DMS53 (cell line): ENCODE measurements at regions not wholly inside any gene's neighbourhood (a gene's known extent, or its start where the extent isn't known, plus 50 kb on each side); places are given as distances from the start of the nearest gene placed in this dataset.

Experiments
- DNase-seq: peaks from one replicate; lab custom pipeline; 2025; lab: John Stamatoyannopoulos, UW

DNA sequence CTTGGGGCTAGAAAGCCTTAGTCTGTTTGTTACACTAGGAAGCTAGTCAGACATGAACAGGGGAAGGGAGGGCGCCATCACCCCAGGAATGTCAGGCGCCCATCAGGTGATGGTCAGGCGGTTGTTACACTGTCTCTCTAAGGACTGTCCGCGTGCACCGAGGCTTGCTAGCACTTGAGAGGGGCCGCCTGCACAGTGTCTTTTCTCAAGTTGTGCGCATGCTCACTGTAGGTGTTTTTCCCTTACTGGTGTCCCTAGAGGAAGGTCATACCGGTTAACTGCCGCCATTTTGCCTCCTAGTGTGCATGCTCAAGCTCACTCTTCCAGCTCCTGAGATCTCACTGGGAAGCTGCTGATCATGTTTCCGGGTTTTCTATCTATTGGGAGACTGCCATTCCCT lies 855.0 kb upstream of the TMEM132C start:
- no peak for DNase-seq

DNA sequence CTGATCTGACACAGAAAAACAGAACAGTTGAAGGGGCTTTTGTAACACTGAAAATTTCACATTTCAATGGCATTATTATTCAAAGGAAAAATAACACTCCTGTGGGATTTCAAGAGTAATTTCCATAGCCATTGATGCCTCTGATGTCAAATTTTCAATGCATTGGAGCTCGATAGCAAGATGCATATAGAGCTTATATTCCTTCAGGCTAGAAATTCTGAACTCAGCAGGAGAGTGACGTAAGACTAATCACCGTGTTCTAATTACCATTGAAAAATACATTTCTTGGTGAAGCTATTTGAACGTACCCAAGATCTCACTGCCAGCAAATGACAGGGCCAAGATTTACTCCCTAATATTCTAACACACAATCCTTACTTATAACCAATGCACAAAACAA lies 854.1 kb upstream of the TMEM132C start:
- no peak for DNase-seq

DNA sequence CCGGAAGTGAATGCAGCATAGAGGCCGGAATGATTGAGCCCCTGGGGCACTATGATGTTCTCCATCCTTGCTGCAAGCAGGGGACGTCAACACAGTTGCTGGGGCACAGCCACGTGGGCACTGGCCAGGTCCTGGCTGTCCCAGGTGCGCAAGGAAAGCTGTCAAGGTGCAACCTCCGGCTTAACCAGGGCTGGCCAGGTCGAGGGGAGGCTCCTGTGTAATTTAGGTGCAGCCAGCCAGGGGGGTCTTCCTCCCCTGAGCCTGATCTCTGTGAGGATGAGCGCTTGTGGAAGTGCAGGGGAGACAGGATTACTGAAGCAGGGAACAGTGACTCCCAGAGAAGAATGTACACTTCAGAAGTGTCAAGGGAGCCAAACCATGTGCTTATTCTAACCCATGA lies 852.8 kb upstream of the TMEM132C start:
- DNase-seq: no peak

DNA sequence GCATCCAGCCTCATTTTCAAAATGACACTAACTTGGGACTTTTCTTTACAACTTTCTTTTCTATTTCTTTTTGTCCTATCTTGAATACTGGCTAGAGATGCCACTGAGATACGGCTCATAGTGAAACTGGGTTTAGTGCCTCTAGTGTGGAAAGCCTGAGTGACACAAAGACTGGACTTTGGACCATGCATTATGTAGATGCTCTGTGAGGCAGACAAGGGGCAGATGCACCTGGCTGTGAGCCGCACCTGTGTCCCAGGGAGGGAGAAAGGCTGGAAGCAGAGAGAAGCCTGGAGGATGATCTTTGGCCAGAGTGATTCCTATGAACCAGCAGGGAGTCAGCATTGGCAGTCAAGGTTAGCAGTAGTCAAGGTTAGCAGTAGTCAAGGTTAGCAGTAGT lies 852.3 kb upstream of the TMEM132C start:
- DNase-seq: peak; percentile 97

DNA sequence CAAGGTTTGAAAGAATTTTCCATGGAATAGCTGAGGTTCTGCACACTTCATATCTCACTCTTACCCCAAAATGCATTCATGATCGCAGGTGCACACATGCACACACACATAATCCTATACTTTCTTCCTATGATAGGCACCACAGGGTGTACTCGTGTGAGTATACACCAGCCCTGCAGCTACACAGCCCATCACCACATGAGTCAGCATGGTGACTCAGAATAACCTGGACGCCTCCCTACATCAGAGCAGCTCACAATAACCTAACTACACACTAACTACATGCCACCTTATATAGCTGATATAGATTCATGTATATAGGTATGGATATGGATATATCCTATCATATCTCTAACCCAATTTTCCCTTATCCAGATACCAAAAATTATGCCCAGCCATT lies 850.2 kb upstream of the TMEM132C start:
- DNase-seq: peak; percentile 23

DNA sequence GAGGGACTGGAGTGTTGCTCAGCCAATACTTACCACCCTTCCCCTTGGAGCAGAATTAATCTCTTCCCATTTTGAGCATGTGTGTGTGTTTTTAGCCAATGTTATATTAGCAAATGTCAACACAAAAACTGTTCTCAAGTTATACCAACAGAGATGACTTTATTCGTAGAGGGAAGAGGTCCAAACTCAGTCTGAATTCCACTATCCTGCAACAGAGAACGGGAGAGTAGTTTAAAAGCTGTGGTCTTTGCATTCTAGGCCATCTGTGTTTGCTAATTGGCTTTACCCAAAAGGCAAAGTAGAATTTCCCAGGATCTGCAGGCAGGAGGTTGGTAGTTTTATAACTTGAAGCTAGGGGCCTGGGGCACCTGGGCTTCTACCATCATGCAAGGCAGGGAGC lies 847.9 kb upstream of the TMEM132C start:
- DNase-seq: no peak

DNA sequence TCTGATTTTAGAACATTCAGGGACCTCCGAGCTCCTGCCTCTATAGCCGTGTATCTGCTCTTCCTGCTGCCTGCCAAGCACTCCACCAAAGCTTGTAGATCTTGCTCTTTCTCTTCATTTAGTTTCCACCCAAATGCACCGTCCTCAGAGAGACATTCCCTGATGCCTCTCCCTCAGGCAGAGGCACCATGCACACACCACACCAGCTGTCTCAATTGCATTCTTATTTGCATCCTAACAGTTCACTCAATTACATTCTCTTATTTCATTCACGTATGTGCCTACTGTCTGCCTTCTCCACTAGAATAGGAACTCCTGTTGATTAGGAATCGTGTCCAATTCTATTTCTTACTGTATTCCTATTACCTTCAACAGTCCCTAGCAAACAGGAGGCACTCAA lies 845.4 kb upstream of the TMEM132C start:
- no peak for DNase-seq

DNA sequence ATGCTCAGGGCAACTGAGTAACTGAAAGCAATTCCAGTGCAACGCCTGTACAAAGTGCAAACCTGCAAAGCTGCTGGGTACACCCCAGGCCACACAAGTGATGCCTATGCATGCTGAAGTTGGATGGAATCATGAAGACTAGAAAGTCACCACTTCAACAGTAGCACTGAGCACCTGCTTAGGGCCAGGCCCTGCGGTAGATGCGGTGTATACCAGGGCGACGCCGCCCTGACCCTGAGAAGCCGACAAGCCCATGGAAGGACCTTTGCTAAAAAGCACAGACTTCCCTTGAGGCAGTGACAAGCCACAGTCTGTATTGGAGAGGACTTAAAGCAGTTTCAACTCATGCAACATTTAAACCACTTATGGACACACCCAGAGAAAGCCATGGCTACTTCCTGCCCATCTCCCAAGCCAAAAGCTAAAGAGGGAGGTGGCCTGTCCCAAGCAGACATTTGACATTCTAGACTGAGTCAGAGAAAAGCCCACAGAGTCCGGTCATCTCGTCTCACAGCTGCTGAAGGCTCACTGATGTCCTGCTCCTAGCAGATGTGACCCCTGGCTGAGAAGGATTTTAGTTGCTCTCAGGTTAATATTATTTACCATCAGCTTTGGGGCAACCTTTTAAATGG lies 843.9 kb upstream of the TMEM132C start:
- DNase-seq: no peak

DNA sequence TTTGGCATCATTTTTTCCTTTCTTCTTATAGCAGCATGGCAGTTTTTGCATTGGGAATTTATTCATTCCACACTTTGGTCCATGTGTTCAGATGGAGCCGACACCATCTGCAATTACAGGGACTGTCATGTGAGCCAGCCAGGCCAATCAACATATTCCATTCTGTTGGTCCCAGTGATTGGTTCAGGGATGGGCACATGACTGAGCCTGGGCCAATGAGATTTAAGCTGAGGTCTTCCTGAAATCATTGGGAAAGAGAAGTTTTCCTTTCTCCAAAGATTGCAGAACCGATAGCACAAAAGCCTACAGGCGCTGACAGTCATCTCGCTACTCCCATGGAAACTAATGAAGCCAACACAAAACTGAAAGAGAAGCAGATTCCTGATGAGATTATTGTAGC lies 841.5 kb upstream of the TMEM132C start:
- no peak for DNase-seq

DNA sequence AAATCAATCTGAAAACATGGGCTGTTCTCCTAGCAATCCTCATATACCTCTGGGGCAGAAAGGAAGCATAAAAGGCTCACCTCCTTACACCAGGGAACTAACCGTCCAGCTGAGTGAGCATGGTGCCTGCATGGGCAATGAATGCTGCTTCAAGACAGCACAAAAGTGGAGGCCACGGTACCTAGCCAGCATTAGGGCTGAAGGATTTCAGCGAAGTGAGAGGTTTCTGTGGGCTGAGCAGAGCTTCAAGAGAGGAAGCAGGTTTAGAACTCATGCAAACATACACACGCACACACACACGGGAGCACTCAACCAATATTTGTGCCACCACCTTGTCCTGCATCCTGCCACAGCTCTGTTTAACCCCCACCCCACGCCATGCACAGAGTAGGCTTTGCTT lies 838.5 kb upstream of the TMEM132C start:
- DNase-seq: no peak

DNA sequence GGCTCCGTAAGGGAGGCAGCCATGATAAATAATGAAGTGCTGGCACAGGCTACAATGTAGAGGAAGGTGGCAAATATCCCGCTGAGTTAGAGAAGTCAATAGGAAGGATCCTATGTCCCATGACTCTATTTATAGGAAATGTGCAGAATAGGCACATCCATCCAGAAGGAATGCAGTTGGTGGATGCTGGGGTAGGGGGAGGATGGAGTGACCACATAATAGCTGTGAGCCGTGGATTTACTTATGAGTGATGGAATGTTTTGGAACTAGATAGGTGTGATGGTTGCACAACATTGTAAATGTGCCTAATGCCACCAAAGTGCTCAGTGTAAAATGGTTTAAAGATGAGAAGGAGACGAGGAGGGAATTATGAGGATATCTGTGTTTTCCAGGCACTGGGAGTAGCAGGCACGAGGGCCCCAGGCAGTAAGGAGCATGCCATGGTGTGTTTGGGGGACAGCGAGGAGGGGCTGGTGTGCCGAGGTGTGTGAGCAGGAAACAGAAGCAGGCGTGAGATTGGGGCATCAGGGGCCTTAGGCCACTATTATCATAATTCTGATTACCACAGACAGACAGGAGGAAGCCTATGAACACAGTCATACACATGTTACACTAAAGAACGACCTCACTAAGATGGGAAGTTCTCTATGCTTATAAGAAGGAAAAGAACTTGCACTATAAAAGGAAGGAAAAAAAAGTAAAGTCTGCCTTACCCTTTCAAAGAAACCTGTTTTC lies 837.3 kb upstream of the TMEM132C start:
- no peak for DNase-seq

DNA sequence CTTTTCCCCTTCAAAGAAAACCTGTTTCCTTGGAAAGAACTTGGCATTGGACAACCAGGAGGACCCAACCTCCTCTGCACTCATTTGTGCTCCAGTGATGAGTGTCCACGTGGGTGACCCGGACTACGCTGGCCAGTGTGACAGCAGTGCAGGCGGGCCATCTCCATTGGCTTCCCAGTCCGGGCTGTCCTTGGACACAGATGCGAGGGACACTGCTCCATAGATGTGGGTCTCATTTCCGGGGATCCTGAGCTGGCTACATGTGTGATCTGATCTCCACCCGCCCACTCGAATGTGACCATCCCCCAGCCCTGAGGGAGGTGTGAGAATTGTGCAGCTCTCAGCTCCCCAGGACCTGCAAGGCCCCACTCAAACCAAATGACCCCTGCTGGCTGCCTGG lies 836.6 kb upstream of the TMEM132C start:
- no peak for DNase-seq

DNA sequence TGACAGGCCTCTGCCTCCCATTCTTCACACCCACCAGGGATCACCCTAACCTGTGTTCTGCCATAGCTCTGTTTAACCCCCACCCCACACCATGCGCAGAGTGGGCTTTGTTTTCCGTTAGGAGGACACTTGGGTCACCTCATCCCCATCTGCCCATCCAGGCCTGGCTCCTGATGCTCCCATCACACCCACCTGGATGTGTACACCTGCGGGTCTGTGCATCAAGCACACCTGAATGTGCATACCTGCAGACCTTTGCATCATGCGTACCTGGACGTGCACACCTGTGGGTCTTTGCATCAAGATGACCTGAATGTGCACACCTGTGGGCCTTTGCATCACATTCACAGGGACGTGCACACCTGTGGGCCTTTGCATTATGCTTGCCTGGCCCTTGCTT lies 835.8 kb upstream of the TMEM132C start:
- DNase-seq: no peak

DNA sequence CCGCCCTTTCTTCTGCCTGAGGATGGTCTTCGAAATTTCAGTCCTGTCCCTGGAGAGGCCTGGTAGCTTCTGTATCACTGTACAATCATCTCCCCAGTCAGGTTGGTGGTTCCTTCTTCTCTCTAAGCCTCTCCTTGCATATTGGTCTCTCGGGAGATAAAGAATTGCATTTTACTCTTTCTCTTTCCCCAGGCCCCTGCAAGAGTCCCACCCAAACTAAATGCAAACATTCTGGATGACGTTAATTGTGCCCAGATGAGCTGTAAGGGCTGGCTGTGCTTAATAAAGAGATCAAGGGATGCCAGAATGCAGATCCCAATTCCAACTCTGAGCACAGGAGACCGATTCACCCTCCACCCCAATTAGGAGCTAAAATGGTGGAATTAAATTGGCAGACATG lies 835.4 kb upstream of the TMEM132C start:
- DNase-seq: no peak

DNA sequence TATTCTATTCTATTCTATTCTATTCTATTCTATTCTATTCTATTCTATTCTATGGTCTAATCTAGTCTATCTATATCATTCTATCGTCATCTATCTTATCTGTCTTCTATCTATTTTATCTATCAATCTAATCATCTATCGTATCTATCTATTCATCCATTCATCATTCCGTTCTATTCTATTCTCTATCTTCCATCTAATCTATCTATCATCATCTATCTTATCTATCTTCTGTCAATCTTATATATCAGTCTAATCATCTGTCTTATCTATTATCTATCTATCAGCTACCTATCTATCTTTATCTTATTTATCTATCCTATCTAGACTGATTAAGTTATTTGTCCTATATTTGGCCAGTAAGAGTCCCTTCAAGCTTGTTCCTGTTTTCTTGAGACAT lies 831.5 kb upstream of the TMEM132C start:
- no peak for DNase-seq

DNA sequence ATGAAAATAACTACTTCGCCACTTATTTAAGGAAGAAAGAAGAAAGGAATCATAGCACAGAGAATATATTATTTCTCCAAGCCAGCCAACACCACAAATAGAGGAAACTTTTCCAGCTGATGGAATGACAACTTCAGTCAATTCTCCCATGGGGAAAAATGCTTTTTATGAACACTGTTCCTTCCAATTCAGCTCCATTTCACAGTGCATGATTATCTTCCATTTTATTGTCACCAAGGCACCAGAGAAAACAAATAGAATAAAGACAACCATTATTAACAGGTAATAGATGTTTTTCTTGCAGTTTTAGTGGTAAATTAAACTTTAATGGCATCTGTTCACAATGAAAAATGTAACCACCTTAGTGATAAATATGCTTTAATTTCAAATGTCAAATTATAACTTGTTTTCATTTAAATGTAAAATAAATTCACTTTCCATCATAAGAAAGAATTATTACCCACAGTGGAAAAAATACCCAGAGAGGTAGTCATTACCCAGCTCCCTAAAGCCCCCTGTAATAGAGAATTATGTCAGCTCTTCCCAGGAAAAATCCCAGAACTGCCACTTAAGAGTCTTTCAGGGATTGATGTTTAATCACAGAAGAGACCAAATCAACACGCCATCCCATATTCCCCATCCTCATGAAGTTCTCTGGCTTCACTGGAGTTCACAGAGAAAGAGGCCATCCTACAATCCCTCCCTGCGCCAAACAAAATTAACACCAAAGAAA lies 828.3 kb upstream of the TMEM132C start:
- no peak for DNase-seq

DNA sequence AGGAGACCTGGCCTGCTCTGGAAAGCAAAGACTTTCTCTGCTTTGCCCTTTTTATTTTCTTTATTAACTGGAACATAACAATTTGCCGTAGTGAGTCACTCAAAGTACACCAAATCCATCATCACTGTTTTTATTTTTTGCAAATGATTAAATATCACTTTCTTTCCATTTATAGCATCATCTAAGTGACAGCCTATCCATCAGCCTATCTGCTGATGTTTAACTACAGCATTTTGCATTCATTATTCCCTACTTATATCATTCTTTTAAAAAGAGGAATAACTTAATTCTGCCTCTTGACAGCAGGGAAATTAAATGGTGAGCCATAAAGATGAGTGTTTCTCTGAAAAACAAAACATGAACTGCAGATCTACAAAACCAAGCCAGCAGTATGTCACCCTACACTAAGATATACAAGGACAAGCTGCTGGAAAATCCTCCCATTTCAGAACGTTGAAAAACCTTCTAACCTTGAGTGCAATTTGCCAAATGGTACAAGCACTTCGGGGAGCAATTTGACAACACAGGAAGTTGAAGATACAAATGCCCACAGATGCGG lies 821.3 kb upstream of the TMEM132C start:
- DNase-seq: no peak

DNA sequence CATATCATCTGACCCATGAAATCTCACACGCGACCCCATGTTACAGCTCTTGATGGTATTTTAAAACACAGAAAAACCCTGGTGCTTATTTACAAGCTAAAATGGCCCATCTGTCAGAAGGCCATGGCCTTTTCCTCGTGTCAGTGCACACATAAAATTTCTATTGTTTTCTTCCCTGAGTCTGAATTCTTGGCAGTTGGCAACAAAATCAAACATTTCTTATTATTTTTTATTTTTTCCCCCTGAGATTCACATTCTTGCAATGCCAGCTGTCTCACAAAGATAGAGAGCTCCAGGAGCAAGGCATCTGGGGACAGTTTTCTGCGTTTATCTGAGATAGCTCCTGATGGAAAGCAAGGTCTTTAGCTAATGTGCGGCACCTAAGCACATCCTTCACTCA lies 818.1 kb upstream of the TMEM132C start:
- no peak for DNase-seq

DNA sequence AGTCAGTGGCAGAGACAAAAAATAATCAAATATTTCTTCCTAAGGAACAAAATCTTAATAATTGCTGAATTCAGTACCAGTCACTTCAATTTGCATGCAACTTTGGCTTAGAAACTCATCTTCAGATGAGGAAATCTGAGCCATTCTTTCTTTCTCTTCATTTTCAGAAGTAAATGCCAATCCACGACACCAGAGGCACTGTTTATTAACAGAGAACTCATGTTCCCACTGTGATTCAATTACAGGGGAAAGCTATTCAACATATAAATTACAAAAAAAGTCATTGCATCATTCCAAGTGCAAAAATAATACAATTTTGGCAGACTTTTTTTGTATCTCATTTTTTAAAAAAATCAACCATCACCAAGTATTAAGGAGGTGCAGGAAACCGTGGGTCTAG lies 816.1 kb upstream of the TMEM132C start:
- DNase-seq: no peak

DNA sequence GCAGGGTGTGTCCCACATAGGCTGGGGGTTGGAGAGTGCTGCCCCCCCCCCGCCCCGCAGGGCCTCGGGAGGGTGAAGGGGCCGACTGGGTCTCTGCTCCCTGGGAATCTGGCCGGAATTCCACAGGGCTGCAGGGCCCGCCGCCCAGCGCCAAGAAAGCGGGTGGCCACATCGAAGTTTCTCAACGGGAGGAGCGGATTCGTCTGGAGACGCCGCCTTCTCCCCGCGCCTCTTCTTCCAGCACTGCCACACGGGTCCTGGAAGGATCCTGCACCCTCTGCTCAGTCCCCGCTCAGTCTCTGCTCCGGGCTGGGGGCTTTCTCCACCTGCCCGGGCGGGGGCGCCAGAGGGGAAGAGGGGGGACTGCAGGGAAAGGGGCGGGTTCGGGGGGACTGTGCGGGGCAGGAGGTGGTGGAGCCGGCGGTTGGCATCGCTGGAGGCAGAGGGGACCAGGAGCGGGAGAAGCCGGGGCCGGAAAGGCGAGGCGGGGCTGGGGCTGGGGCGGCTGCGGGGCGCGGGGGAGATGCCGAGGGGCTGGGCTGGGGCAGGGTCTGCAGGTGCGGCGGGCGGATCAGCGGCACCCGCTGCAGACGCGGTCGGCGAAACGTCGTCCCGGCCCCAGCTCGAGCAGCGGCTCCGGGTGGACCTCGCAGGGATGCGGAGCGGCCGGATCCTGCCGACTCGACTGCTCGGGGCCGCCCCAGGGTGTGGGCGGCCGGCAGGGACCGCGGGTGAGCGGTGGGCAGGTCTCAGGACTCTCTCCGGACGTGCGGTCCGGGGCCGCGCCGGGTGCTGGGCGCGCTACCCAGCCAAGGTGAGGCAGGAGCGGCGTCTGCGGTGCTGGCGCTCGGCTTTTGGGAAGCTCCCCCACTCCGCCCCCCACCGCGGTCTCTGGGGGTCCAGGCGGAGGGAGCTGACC lies 811.4 kb upstream of the TMEM132C start:
- peak; percentile 55 for DNase-seq

DNA sequence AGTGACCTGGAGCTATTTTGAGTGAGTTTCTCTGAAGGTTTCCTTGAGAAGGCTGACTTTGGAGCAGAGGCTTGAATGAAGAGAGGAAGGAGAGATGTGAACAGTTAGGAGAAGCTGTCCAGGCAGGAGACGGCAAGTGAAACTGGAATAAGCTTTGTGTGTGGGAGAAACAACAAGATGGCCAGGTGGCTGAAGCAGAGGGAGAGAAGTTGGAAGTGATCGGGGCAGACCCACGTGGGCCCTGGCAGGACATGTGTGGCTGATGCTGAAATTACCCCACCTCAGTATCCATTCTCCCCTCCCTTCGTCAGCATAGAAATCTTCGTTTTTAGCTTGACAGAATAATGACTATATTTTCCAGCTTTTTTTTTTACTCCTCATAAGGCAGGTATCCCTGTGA lies 809.2 kb upstream of the TMEM132C start:
- no peak for DNase-seq

DNA sequence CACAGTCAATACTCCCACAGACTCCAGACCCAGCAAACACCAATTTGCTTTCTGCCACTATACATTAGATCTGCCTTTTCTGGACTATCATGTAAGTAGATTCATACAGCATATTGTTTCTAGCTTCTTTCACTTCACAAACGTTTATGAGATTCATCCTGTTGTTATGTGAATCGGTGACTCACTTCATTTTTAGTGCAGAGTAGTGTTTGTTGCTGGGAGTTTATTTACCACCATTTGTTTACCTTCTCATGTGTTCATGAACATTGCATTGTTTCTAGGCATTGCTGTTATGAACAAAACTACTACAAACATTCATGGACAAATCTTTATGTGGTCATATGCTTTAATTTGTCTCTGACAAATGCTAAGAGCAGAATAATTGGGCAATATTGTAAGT lies 807.8 kb upstream of the TMEM132C start:
- DNase-seq: peak; percentile 63
